Myocyte (in vitro differentiated cells): ENCODE measurements at regions not wholly inside any gene's neighbourhood (a gene's known extent, or its start where the extent isn't known, plus 50 kb on each side); places are given as distances from the start of the nearest gene placed in this dataset.
"Not testable (repeated sequence)": the region's sequence is repeated elsewhere in the genome, so short reads cannot be mapped to it uniquely, and the experiment has no call there.

ENCODE experiments used
- DNase-seq: peaks from one replicate; pipeline ENCODE4 v3.0.0-alpha.2; 2012; ENCODE audit warnings: low read depth

GRCh38 chr9:135375001-135375400, 104.6 kb upstream of the PPP1R26 start:
- DNase-seq = no peak

GRCh38 chr9:135376511-135377265, 102.9 kb upstream of the PPP1R26 start:
- DNase-seq = no peak

- DNase-seq = no peak
Observed at GRCh38 chr9:135377431-135377830, 102.2 kb upstream of the PPP1R26 start.

- DNase-seq = no peak
Observed at GRCh38 chr9:135378751-135379150, 100.8 kb upstream of the PPP1R26 start.

GRCh38 chr9:135379540-135380267, 99.9 kb upstream of the PPP1R26 start:
- DNase-seq = no peak

GRCh38 chr9:135380311-135380960, 99.1 kb upstream of the PPP1R26 start:
- DNase-seq = no peak

- no peak for DNase-seq
Observed at GRCh38 chr9:135381762-135382310, 97.7 kb upstream of the PPP1R26 start.

GRCh38 chr9:135384226-135384625, 95.4 kb upstream of the PPP1R26 start:
- DNase-seq = no peak

- not testable (repeated sequence) for DNase-seq
Observed at GRCh38 chr9:135384815-135385405, 94.7 kb upstream of the PPP1R26 start.

GRCh38 chr9:135385793-135386192, 93.8 kb upstream of the PPP1R26 start:
- DNase-seq = no peak

- no peak for DNase-seq
Observed at GRCh38 chr9:135387976-135388375, 91.6 kb upstream of the PPP1R26 start.

GRCh38 chr9:135388530-135388929, 91.1 kb upstream of the PPP1R26 start:
- DNase-seq = no peak

GRCh38 chr9:135391759-135392158, 87.8 kb upstream of the PPP1R26 start:
- no peak for DNase-seq

GRCh38 chr9:135392511-135392910, 87.1 kb upstream of the PPP1R26 start:
- DNase-seq = no peak

GRCh38 chr9:135394131-135394530, 85.5 kb upstream of the PPP1R26 start:
- no peak for DNase-seq

- DNase-seq = no peak
Observed at GRCh38 chr9:135394699-135395645, 84.6 kb upstream of the PPP1R26 start.

GRCh38 chr9:135397142-135397541, 82.4 kb upstream of the PPP1R26 start:
- no peak for DNase-seq

- no peak for DNase-seq
Observed at GRCh38 chr9:135399000-135399649, 80.5 kb upstream of the PPP1R26 start.

- DNase-seq = no peak
Observed at GRCh38 chr9:135400496-135400895, 79.1 kb upstream of the PPP1R26 start.

GRCh38 chr9:135401218-135401617, 78.4 kb upstream of the PPP1R26 start:
- no peak for DNase-seq
